MM.1S (cell line): ENCODE measurements at regions not wholly inside any gene's neighbourhood (a gene's known extent, or its start where the extent isn't known, plus 50 kb on each side); places are given as distances from the start of the nearest gene placed in this dataset.

Source experiments
- DNase-seq: peaks from one replicate; pipeline ENCODE4 v3.0.0-alpha.2; 2015
- H2AFZ ChIP-seq: fragments of 300-600 bp; sonication (generic); 2 replicates; pipeline ENCODE4 v1.6.0; 2016; ENCODE audit warnings: antibody characterized with exemption, low read length
- H3F3A ChIP-seq: fragments of 300-600 bp; sonication (generic); 2 replicates; pipeline ENCODE4 v1.6.1; 2016; ENCODE audit warnings: mild to moderate bottlenecking, antibody characterized with exemption, low read length, moderate library complexity, mixed read lengths; ENCODE audit not compliant: insufficient read depth
- H3K27ac ChIP-seq: fragments of 300-600 bp; sonication (generic); 2 replicates; pipeline ENCODE4 v1.5.1; 2016; ENCODE audit warnings: mild to moderate bottlenecking, low read length
- H3K27me3 ChIP-seq: fragments of 300-600 bp; sonication (generic); replicated peaks from 2 replicates; pipeline ENCODE4 v1.6.0; 2016; ENCODE audit warnings: low read length; ENCODE audit not compliant: insufficient read depth
- H3K36me3 ChIP-seq: fragments of 300-600 bp; sonication (generic); replicated peaks from 2 replicates; pipeline ENCODE4 v1.6.1; 2016; ENCODE audit warnings: mild to moderate bottlenecking, low read length, mixed read lengths; ENCODE audit not compliant: insufficient read depth
- H3K4me1 ChIP-seq: fragments of 300-600 bp; sonication (generic); 2 replicates; pipeline ENCODE4 v1.6.1; 2016; ENCODE audit warnings: low read length, mixed read lengths
- H3K4me2 ChIP-seq: fragments of 300-600 bp; sonication (generic); 2 replicates; pipeline ENCODE4 v1.6.0; 2016; ENCODE audit warnings: low read depth, low read length
- H3K4me3 ChIP-seq: fragments of 300-600 bp; sonication (generic); 2 replicates; pipeline ENCODE4 v1.5.1; 2016; ENCODE audit warnings: low read length, mixed read lengths
- H3K79me2 ChIP-seq: fragments of 300-600 bp; sonication (generic); 2 replicates; pipeline ENCODE4 v1.6.1; 2016; ENCODE audit warnings: mixed run types, low read length, mixed read lengths
- H3K9ac ChIP-seq: fragments of 300-600 bp; sonication (generic); 2 replicates; pipeline ENCODE4 v1.6.1; 2016; ENCODE audit warnings: low read length, mixed read lengths
- H3K9me2 ChIP-seq: fragments of 300-600 bp; sonication (generic); replicated peaks from 2 replicates; pipeline ENCODE4 v1.6.1; 2016; ENCODE audit warnings: mild to moderate bottlenecking, low read length, mixed read lengths; ENCODE audit not compliant: insufficient read depth
- H3K9me3 ChIP-seq: fragments of 300-600 bp; sonication (generic); replicated peaks from 2 replicates; pipeline ENCODE4 v1.6.1; 2016; ENCODE audit warnings: mild to moderate bottlenecking, low read length, mixed read lengths; ENCODE audit not compliant: insufficient read depth
- H4K20me1 ChIP-seq: fragments of 300-600 bp; sonication (generic); 2 replicates; pipeline ENCODE4 v1.6.1; 2016; ENCODE audit warnings: mild to moderate bottlenecking, low read length, moderate library complexity, mixed read lengths; ENCODE audit not compliant: insufficient read depth
- CTCF ChIP-seq: fragments of 300-600 bp; sonication (generic); IDR thresholded peaks from 2 replicates; pipeline ENCODE4 v1.5.1; 2016; ENCODE audit warnings: antibody characterized with exemption, low read length, mixed read lengths
- EZH2 ChIP-seq: fragments of 300-600 bp; sonication (generic); optimal IDR thresholded peaks from 2 replicates; pipeline ENCODE3; 2017; ENCODE audit warnings: low read depth, mild to moderate bottlenecking, antibody characterized with exemption, low read length, mixed read lengths
- EZH2phosphoT487 ChIP-seq: fragments of 300-600 bp; sonication (generic); IDR thresholded peaks from 2 replicates; pipeline ENCODE4 v1.6.1; 2018; ENCODE audit warnings: antibody characterized with exemption, low read length

- no peak for TF ChIP-seq CTCF
- no peak for TF ChIP-seq EZH2
- H3K9me2 ChIP-seq = no peaks in the 10 kb centered on the region
- H3K79me2 ChIP-seq = no peaks in the 10 kb centered on the region
- no peaks in the 10 kb centered on the region for H3K27me3 ChIP-seq
- H3F3A ChIP-seq = no peaks in the 10 kb centered on the region
- H3K4me2 ChIP-seq = no peak overlapping the region
- H3K27ac ChIP-seq = no peak overlapping the region
- no peak overlapping the region for H3K9ac ChIP-seq
- no peaks in the 10 kb centered on the region for H3K9me3 ChIP-seq
- DNase-seq = no peak
- H3K36me3 ChIP-seq = no peaks in the 10 kb centered on the region
- H3K4me1 ChIP-seq = no peaks in the 10 kb centered on the region
- H2AFZ ChIP-seq = no peak overlapping the region
- no peaks in the 10 kb centered on the region for H4K20me1 ChIP-seq
- H3K4me3 ChIP-seq = no peak overlapping the region
These were observed 181.7 kb upstream of the ANKRD28 start for GRCh38 chr3:15979495-15979894.

GRCh38 chr3:15979900-15980299, 182.1 kb upstream of the ANKRD28 start:
- Histone ChIP-seq H3K36me3 (no peaks in the 10 kb centered on the region), H2AFZ (no peak overlapping the region), H3F3A (no peaks in the 10 kb centered on the region), H3K27me3 (no peaks in the 10 kb centered on the region), H3K9ac (no peak overlapping the region), H3K27ac (no peak overlapping the region), H3K79me2 (no peaks in the 10 kb centered on the region), H3K4me2 (no peak overlapping the region), H3K9me3 (no peaks in the 10 kb centered on the region), H4K20me1 (no peaks in the 10 kb centered on the region), H3K4me1 (no peaks in the 10 kb centered on the region), H3K9me2 (no peaks in the 10 kb centered on the region), H3K4me3 (no peak overlapping the region)
- no peak for TF ChIP-seq EZH2phosphoT487
- TF ChIP-seq CTCF = no peak
- no peak for TF ChIP-seq EZH2
- DNase-seq = no peak

- Histone ChIP-seq H3K9me2 (no peaks in the 10 kb centered on the region), H4K20me1 (no peaks in the 10 kb centered on the region), H3K4me1 (no peaks in the 10 kb centered on the region), H3K4me3 (no peak overlapping the region), H3K27me3 (no peaks in the 10 kb centered on the region), H3K9ac (no peak overlapping the region), H3K27ac (no peak overlapping the region), H3K4me2 (no peak overlapping the region), H3K36me3 (no peaks in the 10 kb centered on the region), H3K79me2 (no peaks in the 10 kb centered on the region), H3K9me3 (no peaks in the 10 kb centered on the region), H3F3A (no peaks in the 10 kb centered on the region), H2AFZ (no peak overlapping the region)
- DNase-seq = no peak
- TF ChIP-seq CTCF = no peak
- TF ChIP-seq EZH2 = no peak
- no peak for TF ChIP-seq EZH2phosphoT487
These were observed 184.5 kb upstream of the ANKRD28 start for GRCh38 chr3:15982243-15982642.
